H9 (cell line): ENCODE measurements at regions not wholly inside any gene's neighbourhood (a gene's known extent, or its start where the extent isn't known, plus 50 kb on each side); places are given as distances from the start of the nearest gene placed in this dataset.

Source experiments
- DNase-seq: peaks from one replicate; pipeline ENCODE4 v3.0.0-alpha.2; 2017
- H2AFZ ChIP-seq: one replicate; pipeline ENCODE4 v1.6.1; 2013; ENCODE audit warnings: mild to moderate bottlenecking, low read length, control low read depth, moderate library complexity
- H2AK5ac ChIP-seq: 2 replicates; pipeline ENCODE4 v1.6.1; 2013; ENCODE audit warnings: low read length, control low read depth, mixed read lengths; ENCODE audit not compliant: insufficient read length
- H2BK120ac ChIP-seq: one replicate; pipeline ENCODE4 v1.6.1; 2013; ENCODE audit warnings: low read depth, mild to moderate bottlenecking, low read length, control low read depth, inconsistent platforms; ENCODE audit not compliant: poor library complexity, severe bottlenecking
- H2BK12ac ChIP-seq: 2 replicates; pipeline ENCODE4 v1.6.1; 2013; ENCODE audit warnings: low read length, control low read depth, mixed read lengths, low read depth; ENCODE audit not compliant: insufficient read length
- H2BK15ac ChIP-seq: 2 replicates; pipeline ENCODE4 v1.6.1; 2013; ENCODE audit warnings: low read depth, low read length, control low read depth
- H2BK20ac ChIP-seq: one replicate; pipeline ENCODE4 v1.6.1; 2013; ENCODE audit warnings: low read depth, mild to moderate bottlenecking, low read length, control low read depth, inconsistent platforms; ENCODE audit not compliant: poor library complexity, severe bottlenecking
- H2BK5ac ChIP-seq: 2 replicates; pipeline ENCODE4 v1.6.1; 2013; ENCODE audit warnings: low read length, control low read depth, mixed read lengths; ENCODE audit not compliant: insufficient read length
- H3K14ac ChIP-seq: 2 replicates; pipeline ENCODE4 v1.6.1; 2013; ENCODE audit warnings: low read length, control low read depth; ENCODE audit not compliant: insufficient read depth
- H3K18ac ChIP-seq: 2 replicates; pipeline ENCODE4 v1.6.1; 2013; ENCODE audit warnings: low read depth, mild to moderate bottlenecking, mixed read lengths, low read length, control low read depth; ENCODE audit not compliant: insufficient read length
- H3K23ac ChIP-seq: 2 replicates; pipeline ENCODE4 v1.6.1; 2013; ENCODE audit warnings: low read length, control low read depth, mixed read lengths, low read depth; ENCODE audit not compliant: insufficient read length
- H3K23me2 ChIP-seq: 2 replicates; pipeline ENCODE4 v1.6.1; 2013; ENCODE audit warnings: low read depth, mild to moderate bottlenecking, mixed read lengths, low read length, control low read depth; ENCODE audit not compliant: insufficient read length, poor library complexity, severe bottlenecking
- H3K27ac ChIP-seq: 2 replicates; pipeline ENCODE4 v1.5.1; 2013; ENCODE audit warnings: low read length, control low read depth, mixed read lengths, low read depth; ENCODE audit not compliant: insufficient read length
- H3K27me3 ChIP-seq: 2 replicates; pipeline ENCODE4 v1.6.1; 2013; ENCODE audit warnings: low read length, control low read depth, inconsistent platforms; ENCODE audit not compliant: insufficient read depth
- H3K4ac ChIP-seq: 2 replicates; pipeline ENCODE4 v1.6.1; 2013; ENCODE audit warnings: low read depth, mild to moderate bottlenecking, control low read depth, inconsistent platforms, low read length, moderate library complexity
- H3K4me1 ChIP-seq: 2 replicates; pipeline ENCODE4 v1.6.1; 2013; ENCODE audit warnings: low read length, control low read depth, inconsistent platforms; ENCODE audit not compliant: insufficient read depth
- H3K4me2 ChIP-seq: 2 replicates; pipeline ENCODE4 v1.6.1; 2013; ENCODE audit warnings: low read length, control low read depth, mixed read lengths; ENCODE audit not compliant: insufficient read length, insufficient read depth
- H3K56ac ChIP-seq: 2 replicates; pipeline ENCODE4 v1.6.1; 2013; ENCODE audit warnings: low read depth, mild to moderate bottlenecking, mixed read lengths, low read length, control low read depth; ENCODE audit not compliant: insufficient read length
- H3K79me1 ChIP-seq: 2 replicates; pipeline ENCODE4 v1.6.1; 2013; ENCODE audit warnings: low read depth, mild to moderate bottlenecking, moderate library complexity, low read length, control low read depth, inconsistent platforms; ENCODE audit not compliant: insufficient read depth, poor library complexity, severe bottlenecking
- H3K79me2 ChIP-seq: 2 replicates; pipeline ENCODE4 v1.6.1; 2013; ENCODE audit warnings: low read length, control low read depth, inconsistent platforms; ENCODE audit not compliant: insufficient read depth
- H3K9ac ChIP-seq: 2 replicates; pipeline ENCODE4 v1.6.1; 2013; ENCODE audit warnings: low read length, control low read depth, mixed read lengths; ENCODE audit not compliant: insufficient read length; ENCODE audit errors: extremely low read depth
- H3K9me3 ChIP-seq: one replicate; pipeline ENCODE4 v1.6.1; 2013; ENCODE audit warnings: low read depth, low read length, inconsistent platforms; ENCODE audit not compliant: control insufficient read depth
- H3T11ph ChIP-seq: one replicate; pipeline ENCODE4 v1.6.1; 2013; ENCODE audit warnings: mild to moderate bottlenecking, low read length, control low read depth, inconsistent platforms
- H4K20me1 ChIP-seq: one replicate; pipeline ENCODE4 v1.6.1; 2013; ENCODE audit not compliant: control insufficient read depth, insufficient read length, insufficient read depth
- H4K5ac ChIP-seq: 2 replicates; pipeline ENCODE4 v1.6.1; 2013; ENCODE audit warnings: low read depth, mild to moderate bottlenecking, mixed read lengths, low read length, control low read depth; ENCODE audit not compliant: insufficient read length
- H4K8ac ChIP-seq: replicated peaks from 2 replicates; pipeline ENCODE4 v1.6.1; 2013; ENCODE audit warnings: low read length, control low read depth, mixed read lengths, low read depth; ENCODE audit not compliant: insufficient read length
- H4K91ac ChIP-seq: 2 replicates; pipeline ENCODE4 v1.6.1; 2013; ENCODE audit warnings: low read depth, mild to moderate bottlenecking, moderate library complexity, mixed read lengths, low read length, control low read depth; ENCODE audit not compliant: insufficient read length
- H3K27ac Mint-ChIP-seq, 3 experiments: 2 replicates in 2 of 3; 3 replicates in 1 of 3; pipeline ENCODE4 v1.8.0; 2020 to 2021; ENCODE audit warnings: mixed read lengths in 3 of 3, mild to moderate bottlenecking in 1 of 3, moderate library complexity in 1 of 3
- H3K27me3 Mint-ChIP-seq: 2 replicates; pipeline ENCODE4 v1.8.0; 2021; ENCODE audit warnings: low read depth, mild to moderate bottlenecking, moderate library complexity, mixed read lengths
- H3K36me3 Mint-ChIP-seq, 3 experiments: 2 replicates in 2 of 3; 3 replicates in 1 of 3; pipeline ENCODE4 v1.8.0; 2020 to 2021; ENCODE audit warnings: low read depth in 3 of 3, mixed read lengths in 3 of 3; ENCODE audit not compliant: insufficient read depth in 1 of 3
- H3K4me1 Mint-ChIP-seq, 2 experiments: 2 replicates each; pipeline ENCODE4 v1.8.0; 2020; ENCODE audit warnings: mixed read lengths in 2 of 2
- H3K4me3 Mint-ChIP-seq, 2 experiments: 2 replicates in 1 of 2; 3 replicates in 1 of 2; pipeline ENCODE4 v1.8.0; 2020 to 2021; ENCODE audit warnings: mild to moderate bottlenecking in 2 of 2, mixed read lengths in 2 of 2, moderate library complexity in 1 of 2
- H3K9me3 Mint-ChIP-seq, 2 experiments: 2 replicates in 1 of 2; 3 replicates in 1 of 2; pipeline ENCODE4 v1.8.0; 2020; ENCODE audit warnings: mild to moderate bottlenecking in 2 of 2, mixed read lengths in 2 of 2, moderate library complexity in 1 of 2
- CTCF ChIP-seq: fragments of 200-600 bp; sonication (generic); conservative IDR thresholded peaks from 3 replicates; pipeline ENCODE4 v1.8.0; 2021; ENCODE audit warnings: antibody characterized with exemption, mild to moderate bottlenecking

- peaks cover 12 to 25% of the 10 kb centered on the region in 2 experiments for H3K9me3 Mint-ChIP-seq
- no peak overlapping the region for H3K9ac ChIP-seq
- H3K9me3 ChIP-seq: no peaks in the 10 kb centered on the region
- H3K4me1 ChIP-seq: no peaks in the 10 kb centered on the region; the same call in none of the 2 replicates
- H3K14ac ChIP-seq: no peak overlapping the region
- peaks cover 8 to 19% (median 9%) of the 10 kb centered on the region in 3 experiments; a peak in 6 of 7 replicates for H3K36me3 Mint-ChIP-seq
- no peak overlapping the region for H3K4me3 Mint-ChIP-seq
- no peaks in the 10 kb centered on the region for H3K23me2 ChIP-seq
- no peak overlapping the region for H3T11ph ChIP-seq
- DNase-seq: no peak
- no peaks in the 10 kb centered on the region for H3K27me3 ChIP-seq
- H4K8ac ChIP-seq: no peak overlapping the region
- H3K4me1 Mint-ChIP-seq: peaks cover 8 to 9% of the 10 kb centered on the region in 2 experiments; a peak in 3 of 4 replicates
- H2BK15ac ChIP-seq: no peak overlapping the region
- H2BK20ac ChIP-seq: no peak overlapping the region
- no peak overlapping the region for H2AFZ ChIP-seq
- no peak overlapping the region for H3K4ac ChIP-seq
- no peaks in the 10 kb centered on the region for H3K79me2 ChIP-seq
- no peak overlapping the region for H2AK5ac ChIP-seq
- H3K56ac ChIP-seq: no peak overlapping the region
- no peaks in the 10 kb centered on the region for H3K79me1 ChIP-seq
- H3K18ac ChIP-seq: no peak overlapping the region
- H3K27ac Mint-ChIP-seq: no peak overlapping the region
- H2BK5ac ChIP-seq: no peak overlapping the region
- no peak for TF ChIP-seq CTCF
- H2BK120ac ChIP-seq: no peak overlapping the region
- H3K27ac ChIP-seq: no peak overlapping the region
- no peak overlapping the region for H3K23ac ChIP-seq
- no peaks in the 10 kb centered on the region for H4K20me1 ChIP-seq
- H2BK12ac ChIP-seq: no peak overlapping the region
- H4K5ac ChIP-seq: no peak overlapping the region
- H3K27me3 Mint-ChIP-seq: peaks cover 2% of the 10 kb centered on the region; the same call in 1 of the 2 replicates
- no peak overlapping the region for H3K4me2 ChIP-seq
- H4K91ac ChIP-seq: no peak overlapping the region
Observed at GRCh38 chr11:10920875-10921274, 63.0 kb upstream of the ZBED5 start.
